ENCODE measurements at regions not wholly inside any gene's neighbourhood (a gene's known extent, or its start where the extent isn't known, plus 50 kb on each side); places are given as distances from the start of the nearest gene placed in this dataset.

- DNase-seq (ENCODE audit: low spot score in 2 of 2), result no peak
- no peak for FAIRE-seq
Observed at GRCh38 chr12:14272956-14273912, 92.2 kb upstream of the ATF7IP start.

- DNase-seq (ENCODE audit: low spot score in 2 of 2) (no peak), FAIRE-seq (no peak)
Observed at GRCh38 chr12:14273913-14274311, 91.6 kb upstream of the ATF7IP start.

GRCh38 chr12:14275111-14275510 lies 90.4 kb upstream of the ATF7IP start:
- FAIRE-seq (no peak), DNase-seq (ENCODE audit: low spot score in 2 of 2) (no peak)

GRCh38 chr12:14275886-14276285 lies 89.6 kb upstream of the ATF7IP start:
- DNase-seq (ENCODE audit: low spot score in 2 of 2) (no peak), FAIRE-seq (no peak)

- no peak for DNase-seq (ENCODE audit: low spot score in 2 of 2)
- FAIRE-seq, result no peak
Observed at GRCh38 chr12:14278294-14278953, 87.1 kb upstream of the ATF7IP start.

GRCh38 chr12:14279845-14280244 lies 85.6 kb upstream of the ATF7IP start:
- FAIRE-seq, result no peak
- no peak for DNase-seq (ENCODE audit: low spot score in 2 of 2)

- DNase-seq (ENCODE audit: low spot score in 2 of 2) (no peak), FAIRE-seq (no peak)
Observed at GRCh38 chr12:14280921-14281320, 84.6 kb upstream of the ATF7IP start.

- no peak for FAIRE-seq
- no peak for DNase-seq (ENCODE audit: low spot score in 2 of 2)
Observed at GRCh38 chr12:14281539-14281938, 83.9 kb upstream of the ATF7IP start.

GRCh38 chr12:14283489-14284144 lies 81.9 kb upstream of the ATF7IP start:
- no peak for FAIRE-seq
- no peak for DNase-seq (ENCODE audit: low spot score in 2 of 2)

- FAIRE-seq, result no peak
- DNase-seq (ENCODE audit: low spot score in 2 of 2), result no peak
Observed at GRCh38 chr12:14284184-14284722, 81.2 kb upstream of the ATF7IP start.

GRCh38 chr12:14289601-14290000 lies 75.9 kb upstream of the ATF7IP start:
- no peak for DNase-seq (ENCODE audit: low spot score in 2 of 2)
- FAIRE-seq, result no peak

GRCh38 chr12:14290951-14291350 lies 74.5 kb upstream of the ATF7IP start:
- DNase-seq (ENCODE audit: low spot score in 2 of 2) (no peak), FAIRE-seq (no peak)

- no peak for DNase-seq (ENCODE audit: low spot score in 2 of 2)
- FAIRE-seq, result no peak
Observed at GRCh38 chr12:14303661-14304155, 61.8 kb upstream of the ATF7IP start.

- DNase-seq (ENCODE audit: low spot score in 2 of 2) (no peak), FAIRE-seq (no peak)
Observed at GRCh38 chr12:14307004-14307403, 58.5 kb upstream of the ATF7IP start.

- DNase-seq (ENCODE audit: low spot score in 2 of 2) (no peak), FAIRE-seq (no peak)
Observed at GRCh38 chr12:14308516-14308915, 57.0 kb upstream of the ATF7IP start.

GRCh38 chr12:14310866-14311265 lies 54.6 kb upstream of the ATF7IP start:
- DNase-seq (ENCODE audit: low spot score in 2 of 2) (no peak), FAIRE-seq (no peak)

GRCh38 chr12:14313379-14314138 lies 51.9 kb upstream of the ATF7IP start:
- DNase-seq (ENCODE audit: low spot score in 2 of 2), result no peak
- FAIRE-seq, result no peak

- no peak for DNase-seq (ENCODE audit: low spot score in 2 of 2)
- no peak for FAIRE-seq
Observed at GRCh38 chr12:14314801-14315200, 50.7 kb upstream of the ATF7IP start.

GRCh38 chr12:14315501-14315900 lies 50.0 kb upstream of the ATF7IP start:
- DNase-seq (ENCODE audit: low spot score in 2 of 2) (no peak), FAIRE-seq (no peak)

Data from frontal cortex (tissue), 3 donors.